Spinal cord (tissue), 9 donors: ENCODE measurements at regions not wholly inside any gene's neighbourhood (a gene's known extent, or its start where the extent isn't known, plus 50 kb on each side); places are given as distances from the start of the nearest gene placed in this dataset.
"Not testable (repeated sequence)": the region's sequence is repeated elsewhere in the genome, so short reads cannot be mapped to it uniquely, and the experiment has no call there.

Experiments
- DNase-seq, 6 donors: peaks; one replicate each; pipeline versions ENCODE4 v3.0.0 to v3.0.0-alpha.2; 2013 to 2015; ENCODE audit warnings: low spot score in 6 of 6, low read depth in 4 of 6
- H3K27ac ChIP-seq: one replicate; pipeline ENCODE4 v1.5.1; 2013; ENCODE audit warnings: low read depth, low read length, control low read depth
- H3K27me3 ChIP-seq: one replicate; pipeline ENCODE4 v1.6.1; 2013; ENCODE audit warnings: low read length; ENCODE audit not compliant: control insufficient read depth, insufficient read depth
- H3K36me3 ChIP-seq: one replicate; pipeline ENCODE4 v1.6.1; 2013; ENCODE audit warnings: low read length; ENCODE audit not compliant: control insufficient read depth, insufficient read depth
- H3K4me1 ChIP-seq: one replicate; pipeline ENCODE4 v1.6.1; 2013; ENCODE audit warnings: low read length; ENCODE audit not compliant: control insufficient read depth, insufficient read depth
- H3K4me3 ChIP-seq: one replicate; pipeline ENCODE4 v1.5.1; 2013; ENCODE audit warnings: low read depth, low read length, control low read depth
- H3K9me3 ChIP-seq: one replicate; pipeline ENCODE4 v1.6.1; 2013; ENCODE audit warnings: low read length; ENCODE audit not compliant: control insufficient read depth, insufficient read depth
- WGBS: methylation state at CpG from one replicate; pipeline ENCODE4 v1.1.5; 2013; ENCODE audit warnings: missing lambda C conversion rate; ENCODE audit not compliant: insufficient coverage; 5-methylcytosine and 5-hydroxymethylcytosine counted together
- donor health status: healthy.

DNA sequence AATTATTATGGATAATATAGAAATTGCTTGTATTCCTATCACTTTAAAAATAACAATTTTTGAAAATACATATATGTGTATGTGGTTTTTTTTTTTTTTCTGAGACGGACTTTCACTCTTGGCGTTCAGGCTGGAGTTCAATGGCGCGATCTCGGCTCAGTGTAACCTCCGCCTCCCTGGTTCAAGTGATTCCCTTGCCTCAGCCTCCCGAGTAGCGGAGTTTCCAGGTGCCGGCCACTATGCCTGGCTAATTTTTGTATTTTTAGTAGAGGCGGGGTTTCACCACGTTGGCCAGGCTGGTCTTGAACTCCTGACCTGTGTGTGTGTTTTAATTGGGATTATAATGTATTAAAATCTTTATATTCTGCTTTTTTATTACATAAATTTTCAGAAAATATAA, 97.9 kb upstream of the NUDT6 start:
- no peaks in the 10 kb centered on the region for H3K9me3 ChIP-seq
- DNase-seq = no peak
- no peaks in the 10 kb centered on the region for H3K4me1 ChIP-seq
- no peak overlapping the region for H3K4me3 ChIP-seq
- no peaks in the 10 kb centered on the region for H3K27me3 ChIP-seq
- WGBS = 100% methylated on average over 8 of the region's 11 CpGs
- H3K27ac ChIP-seq = no peak overlapping the region
- H3K36me3 ChIP-seq = no peaks in the 10 kb centered on the region

DNA sequence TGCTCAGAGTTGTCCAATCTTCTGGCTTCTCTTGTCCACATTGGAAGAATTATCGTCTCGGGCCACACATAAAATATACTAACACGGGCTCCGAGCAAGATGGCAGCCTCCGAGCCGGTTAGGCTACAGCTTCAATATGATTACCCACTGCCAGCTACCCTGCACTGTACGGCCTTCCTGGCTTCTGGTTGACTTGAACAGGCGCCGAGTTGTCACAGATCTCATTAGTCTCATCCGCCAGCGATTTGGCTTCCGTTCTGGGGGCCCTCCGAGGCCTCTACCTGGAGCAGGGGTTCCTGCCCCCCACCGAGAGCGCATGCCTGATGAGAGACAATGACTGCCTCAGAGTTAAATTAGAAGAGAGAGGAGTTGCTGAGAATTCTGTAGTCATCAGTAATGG, 101.2 kb upstream of the NUDT6 start:
- Histone ChIP-seq H3K4me1 (no peaks in the 10 kb centered on the region), H3K36me3 (no peaks in the 10 kb centered on the region), H3K27me3 (no peaks in the 10 kb centered on the region), H3K4me3 (no peak overlapping the region), H3K27ac (no peak overlapping the region), H3K9me3 (no peaks in the 10 kb centered on the region)
- 97% methylated on average over 12 of the region's 15 CpGs for WGBS
- no peak for DNase-seq

DNA sequence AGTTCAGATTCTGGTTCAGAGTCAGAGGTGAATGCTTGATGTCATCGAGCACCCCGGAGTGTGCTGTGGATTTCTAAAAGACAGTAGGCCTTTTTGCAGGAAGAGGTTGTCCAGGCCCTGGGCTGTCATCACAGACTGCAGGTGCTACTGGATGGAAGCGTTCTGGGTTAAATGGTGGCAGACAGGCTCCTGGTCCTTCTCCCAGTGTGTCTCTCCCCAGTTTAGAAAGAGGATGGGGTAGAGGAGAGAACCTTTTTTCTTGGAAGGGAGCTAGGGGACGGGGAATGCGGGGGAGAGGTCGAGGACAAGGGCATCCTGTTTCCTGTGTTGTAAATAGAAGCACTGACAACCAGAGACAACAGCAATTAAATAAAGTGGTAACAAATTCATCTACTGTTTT, 102.3 kb upstream of the NUDT6 start:
- Histone ChIP-seq H3K9me3 (no peaks in the 10 kb centered on the region), H3K36me3 (no peaks in the 10 kb centered on the region), H3K4me1 (no peaks in the 10 kb centered on the region), H3K27ac (no peak overlapping the region), H3K4me3 (no peak overlapping the region), H3K27me3 (no peaks in the 10 kb centered on the region)
- DNase-seq = no peak
- 64% methylated on average over 3 of the region's 6 CpGs for WGBS

DNA sequence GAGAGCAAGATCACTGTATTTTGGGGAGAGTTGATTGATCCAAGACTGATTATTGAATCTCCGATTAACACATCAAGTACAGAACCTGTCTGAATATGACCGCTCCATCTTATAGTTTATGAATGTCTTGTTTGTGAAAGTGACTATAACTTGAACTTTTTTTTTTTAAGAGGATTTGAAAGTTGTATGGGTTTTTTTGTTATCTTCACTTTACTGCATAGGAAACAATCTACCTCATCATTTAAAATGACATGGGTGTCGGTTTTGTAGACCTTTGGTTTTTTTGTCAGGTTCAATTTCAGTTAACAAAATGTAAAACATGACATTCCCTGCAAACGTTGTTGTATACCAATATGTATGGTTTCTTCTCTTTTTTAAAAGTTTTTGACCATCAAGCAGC, 103.0 kb upstream of the NUDT6 start:
- Histone ChIP-seq H3K4me3 (no peak overlapping the region), H3K4me1 (no peaks in the 10 kb centered on the region), H3K27me3 (no peaks in the 10 kb centered on the region), H3K9me3 (no peaks in the 10 kb centered on the region), H3K36me3 (no peaks in the 10 kb centered on the region), H3K27ac (no peak overlapping the region)
- DNase-seq = no peak
- no CpG with 5 or more reads among the region's 4 CpGs for WGBS

DNA sequence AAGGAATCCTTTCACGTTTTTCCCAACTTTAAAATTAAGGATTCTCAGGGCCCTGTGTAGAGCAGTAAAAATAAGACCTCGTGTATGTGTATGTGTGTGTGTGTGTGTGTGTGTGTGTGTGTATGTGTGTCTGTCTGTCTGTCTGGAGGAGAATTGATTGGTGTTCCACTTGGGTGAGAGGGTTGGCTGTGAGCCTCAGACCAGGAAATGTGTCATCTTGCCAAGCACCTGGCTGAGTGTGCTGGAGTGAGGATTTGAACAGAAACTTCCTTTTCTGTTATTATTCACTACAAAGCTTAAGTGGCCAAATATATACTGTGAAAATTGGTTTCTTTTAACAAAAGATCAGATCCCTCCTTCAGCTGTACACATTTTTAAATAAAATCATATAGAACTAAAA, 103.6 kb upstream of the NUDT6 start:
- WGBS = 62% methylated on average over 1 of the region's 2 CpGs
- not testable (repeated sequence) for H3K27me3 ChIP-seq, H3K4me3 ChIP-seq, H3K9me3 ChIP-seq, H3K36me3 ChIP-seq, H3K4me1 ChIP-seq, H3K27ac ChIP-seq
- DNase-seq = peak in 1 of 6 donors; percentile 2

DNA sequence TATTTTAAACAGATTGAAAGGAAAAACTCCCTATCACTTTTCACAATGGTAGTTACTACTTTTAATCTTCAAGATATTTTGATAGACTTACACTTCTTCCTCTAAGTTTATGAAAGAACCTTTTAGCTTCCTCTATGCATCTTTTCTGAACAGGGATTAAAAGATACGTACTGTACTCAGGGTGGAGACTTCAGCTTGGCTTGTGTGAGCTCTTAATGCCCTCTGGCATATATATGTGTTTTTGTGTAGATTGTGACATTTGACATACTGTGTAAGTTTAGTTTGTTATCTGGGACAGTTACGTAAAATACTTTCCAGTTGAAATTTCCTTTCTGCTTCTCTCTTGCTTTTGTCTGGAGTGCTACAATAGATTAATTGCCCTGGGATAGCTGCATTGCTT, 109.3 kb upstream of the NUDT6 start:
- no peaks in the 10 kb centered on the region for H3K4me1 ChIP-seq
- WGBS = no CpG with 5 or more reads among the region's 2 CpGs
- H3K27ac ChIP-seq = no peak overlapping the region
- H3K27me3 ChIP-seq = no peaks in the 10 kb centered on the region
- H3K36me3 ChIP-seq = no peaks in the 10 kb centered on the region
- H3K4me3 ChIP-seq = no peak overlapping the region
- DNase-seq = no peak
- no peaks in the 10 kb centered on the region for H3K9me3 ChIP-seq

DNA sequence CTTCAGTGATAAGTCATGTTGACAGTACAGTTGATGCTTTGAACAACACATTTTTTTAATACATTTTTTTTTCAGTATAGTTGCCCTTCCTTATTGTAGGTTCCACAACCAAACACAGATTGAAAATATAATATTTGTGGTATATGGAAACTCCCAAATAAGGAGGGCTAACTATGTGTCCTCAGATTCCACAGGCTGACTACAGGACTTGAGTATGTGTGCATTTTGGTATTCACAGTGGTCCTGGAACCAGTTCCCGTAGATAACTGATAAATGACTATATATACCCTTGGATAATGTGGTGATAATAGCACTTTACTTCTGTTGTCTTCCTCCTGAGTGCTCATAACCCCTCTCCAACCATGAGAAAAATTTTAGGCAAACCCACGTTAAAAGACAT, 111.6 kb upstream of the NUDT6 start:
- Histone ChIP-seq H3K36me3 (no peaks in the 10 kb centered on the region), H3K4me3 (no peak overlapping the region), H3K9me3 (no peaks in the 10 kb centered on the region), H3K27me3 (no peaks in the 10 kb centered on the region), H3K27ac (no peak overlapping the region), H3K4me1 (no peaks in the 10 kb centered on the region)
- no peak for DNase-seq
- no CpG with 5 or more reads among the region's 2 CpGs for WGBS

DNA sequence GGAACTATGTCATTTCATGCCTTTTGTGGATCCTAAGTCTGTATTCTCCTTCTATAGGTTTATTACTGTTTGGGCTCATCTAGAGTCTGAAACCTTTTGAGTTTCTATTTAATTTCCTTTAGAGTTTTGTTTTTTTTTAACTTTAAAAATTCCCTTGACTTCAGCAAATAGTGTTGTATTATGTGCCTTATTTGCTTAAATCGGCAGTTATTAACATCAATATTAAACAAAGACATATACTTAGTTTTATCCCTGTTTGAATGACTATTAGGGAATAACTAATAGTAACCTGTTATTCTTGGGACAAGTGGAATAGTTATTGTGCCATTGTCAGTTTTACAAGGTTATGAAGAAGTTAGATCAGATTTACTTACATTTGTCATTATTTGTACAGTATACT, 112.8 kb upstream of the NUDT6 start:
- H3K27ac ChIP-seq = no peak overlapping the region
- H3K36me3 ChIP-seq = no peaks in the 10 kb centered on the region
- no peaks in the 10 kb centered on the region for H3K9me3 ChIP-seq
- WGBS = no CpG with 5 or more reads among the region's 1 CpG
- H3K27me3 ChIP-seq = no peaks in the 10 kb centered on the region
- no peak overlapping the region for H3K4me3 ChIP-seq
- DNase-seq = no peak
- H3K4me1 ChIP-seq = no peaks in the 10 kb centered on the region

DNA sequence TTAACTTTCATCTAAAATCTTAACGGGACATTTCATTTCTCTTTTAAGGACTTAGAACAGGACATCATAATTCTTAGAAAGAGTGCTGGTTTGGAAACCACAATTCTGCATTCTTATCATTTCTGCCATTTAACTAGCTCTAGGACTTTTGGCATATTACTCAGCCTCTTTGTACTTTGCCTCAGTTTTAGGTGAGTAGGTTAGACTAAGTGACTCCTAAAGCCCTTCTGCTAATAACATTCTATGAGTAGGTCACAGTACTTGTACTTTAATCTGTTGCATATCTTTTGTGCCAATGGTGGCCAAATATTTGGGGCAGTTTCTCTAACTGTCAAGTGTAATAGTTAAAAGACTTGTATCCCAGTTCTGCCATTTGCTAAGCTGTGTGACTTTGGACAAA, 115.4 kb upstream of the NUDT6 start:
- no CpG with 5 or more reads among the region's 1 CpG for WGBS
- H3K9me3 ChIP-seq = peaks cover 1% of the 10 kb centered on the region
- no peak overlapping the region for H3K27ac ChIP-seq
- H3K4me3 ChIP-seq = no peak overlapping the region
- no peaks in the 10 kb centered on the region for H3K36me3 ChIP-seq
- no peak for DNase-seq
- H3K27me3 ChIP-seq = no peaks in the 10 kb centered on the region
- H3K4me1 ChIP-seq = no peaks in the 10 kb centered on the region

DNA sequence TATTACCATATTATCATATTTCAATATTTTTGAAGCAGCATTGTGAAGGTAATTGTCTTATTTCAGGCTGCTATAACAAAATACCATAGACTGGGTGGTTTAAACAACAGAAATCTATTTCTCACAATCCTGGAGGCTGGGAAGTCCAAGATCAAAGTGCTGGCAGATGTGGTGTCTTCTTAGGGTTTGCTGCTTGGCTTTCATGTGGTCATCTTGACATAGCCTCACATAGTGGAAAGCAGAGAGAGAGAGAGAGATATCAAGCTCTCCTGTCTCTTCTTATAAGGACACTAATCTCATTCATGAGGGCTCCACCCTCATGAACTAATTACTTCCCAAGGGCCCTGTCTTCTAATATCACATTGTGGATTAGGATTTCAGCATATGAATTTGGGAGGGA, 119.7 kb upstream of the NUDT6 start:
- Histone ChIP-seq H3K4me1 (no peaks in the 10 kb centered on the region), H3K27me3 (no peaks in the 10 kb centered on the region), H3K4me3 (no peak overlapping the region), H3K9me3 (peaks cover 4% of the 10 kb centered on the region), H3K27ac (no peak overlapping the region), H3K36me3 (no peaks in the 10 kb centered on the region)
- no peak for DNase-seq

DNA sequence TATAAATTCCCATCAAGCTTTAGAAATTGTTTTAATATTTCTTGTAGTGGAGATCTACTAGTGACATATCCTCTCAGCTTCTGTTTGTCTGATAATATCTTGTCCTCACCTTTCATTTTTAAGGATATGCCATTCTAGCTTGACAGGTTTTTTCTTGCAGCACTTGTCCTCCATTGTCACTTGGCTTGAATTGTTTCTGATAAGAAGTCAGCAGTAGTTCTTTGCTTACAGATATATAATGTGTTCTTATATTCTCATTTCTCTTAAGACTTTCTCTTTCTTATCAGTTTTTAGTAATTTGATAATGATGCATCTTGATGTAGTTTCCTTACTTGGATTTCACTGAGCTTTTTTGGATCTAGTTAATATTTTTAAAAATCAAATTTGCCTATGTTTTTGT, 120.6 kb upstream of the NUDT6 start:
- Histone ChIP-seq H3K9me3 (peaks cover 10% of the 10 kb centered on the region), H3K4me3 (no peak overlapping the region), H3K4me1 (no peaks in the 10 kb centered on the region), H3K36me3 (no peaks in the 10 kb centered on the region), H3K27me3 (no peaks in the 10 kb centered on the region), H3K27ac (no peak overlapping the region)
- no peak for DNase-seq
